NCI-H460 (cell line): ENCODE measurements at regions not wholly inside any gene's neighbourhood (a gene's known extent, or its start where the extent isn't known, plus 50 kb on each side); places are given as distances from the start of the nearest gene placed in this dataset.
"Not testable (repeated sequence)": the region's sequence is repeated elsewhere in the genome, so short reads cannot be mapped to it uniquely, and the experiment has no call there.

Experiments
- DNase-seq: peaks from one replicate; pipeline ENCODE4 v3.0.0-alpha.2; 2016; ENCODE audit warnings: low read depth; ENCODE audit errors: extremely low read depth
- small RNA-seq, 2 experiments: library from RNA; depleted of rRNA; stranded (forward); fragments of <200 nt; gene quantifications; one replicate each; pipeline ENCODE3, GENCODE V24; 2014

DNA sequence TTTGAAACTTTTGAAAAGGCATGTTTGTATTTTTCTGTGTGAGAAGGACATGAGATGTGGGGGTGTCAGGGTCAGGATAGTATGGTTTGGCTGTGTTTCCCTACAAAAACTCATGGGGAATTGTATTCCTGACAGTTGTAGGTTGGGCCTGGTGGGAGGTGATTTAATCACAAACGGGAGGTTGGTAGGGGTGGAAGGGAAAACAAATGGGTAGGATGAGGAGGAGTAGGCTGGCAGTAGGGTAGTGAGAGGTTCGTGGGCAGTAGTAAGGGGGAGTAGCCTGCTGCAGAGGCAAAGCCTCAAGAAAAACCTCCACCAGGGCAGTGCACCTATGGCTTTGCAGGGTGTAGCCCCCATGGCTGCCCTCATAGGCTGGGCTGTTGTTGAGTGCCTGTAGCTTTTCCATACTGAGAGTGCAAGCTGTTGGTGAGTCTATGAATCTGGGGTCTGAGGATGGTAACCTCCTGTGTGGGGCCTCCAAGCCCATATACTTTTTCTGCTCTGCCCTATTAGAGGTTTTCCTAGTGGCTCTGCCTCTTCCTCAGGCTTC is 587.7 kb downstream of the CWH43 start:
- not testable (repeated sequence) for DNase-seq

- not testable (repeated sequence) for DNase-seq
Observed at GRCh38 chr4:49575250-49575649, 589.2 kb downstream of the CWH43 start.

GRCh38 chr4:49578371-49578770 is 592.3 kb downstream of the CWH43 start:
- not testable (repeated sequence) for DNase-seq

DNA sequence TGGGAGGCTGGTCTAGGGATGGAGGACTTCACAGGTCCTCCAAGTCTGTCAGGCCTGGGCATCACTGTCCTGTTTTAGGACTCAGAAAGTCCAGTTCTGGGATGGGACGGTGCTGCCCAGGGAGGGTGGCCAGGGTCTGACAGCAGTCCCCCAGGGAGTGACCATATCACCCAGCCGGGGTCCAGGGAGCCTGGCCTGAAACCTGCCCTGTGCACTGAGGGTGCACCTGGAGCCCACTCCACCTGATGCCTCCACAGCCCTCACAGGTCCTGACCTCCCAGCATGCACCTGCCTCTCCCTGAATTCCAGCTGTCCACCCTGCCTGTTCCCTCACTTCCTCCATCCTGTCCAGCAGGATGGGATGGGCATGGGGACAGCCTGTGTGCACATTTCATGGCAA is 592.8 kb downstream of the CWH43 start:
- DNase-seq: not testable (repeated sequence)

- not testable (repeated sequence) for DNase-seq
Observed at GRCh38 chr4:49580166-49580565, 594.1 kb downstream of the CWH43 start.

DNA sequence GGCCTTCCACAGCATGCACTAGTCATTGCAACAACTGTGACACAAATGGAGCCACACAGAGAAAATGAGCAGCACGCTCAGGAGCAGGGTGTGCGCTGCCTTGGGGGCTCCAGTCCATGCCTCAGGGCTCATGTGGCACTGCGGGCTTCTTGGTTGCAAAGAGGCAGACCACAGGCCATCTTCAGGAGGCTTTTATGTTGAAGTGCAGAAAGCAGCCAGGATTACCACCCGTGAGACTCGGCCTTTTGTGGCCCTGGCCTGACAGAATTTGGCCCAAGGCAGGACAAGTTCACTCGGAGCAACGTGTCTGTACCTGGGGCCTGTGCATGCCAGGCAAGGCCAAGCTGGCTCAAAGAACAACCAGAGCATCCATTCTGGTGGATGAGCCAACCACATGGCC is 602.3 kb downstream of the CWH43 start:
- DNase-seq: not testable (repeated sequence)

- DNase-seq: not testable (repeated sequence)
Observed at GRCh38 chr4:49618436-49618835, 632.4 kb downstream of the CWH43 start.

DNA sequence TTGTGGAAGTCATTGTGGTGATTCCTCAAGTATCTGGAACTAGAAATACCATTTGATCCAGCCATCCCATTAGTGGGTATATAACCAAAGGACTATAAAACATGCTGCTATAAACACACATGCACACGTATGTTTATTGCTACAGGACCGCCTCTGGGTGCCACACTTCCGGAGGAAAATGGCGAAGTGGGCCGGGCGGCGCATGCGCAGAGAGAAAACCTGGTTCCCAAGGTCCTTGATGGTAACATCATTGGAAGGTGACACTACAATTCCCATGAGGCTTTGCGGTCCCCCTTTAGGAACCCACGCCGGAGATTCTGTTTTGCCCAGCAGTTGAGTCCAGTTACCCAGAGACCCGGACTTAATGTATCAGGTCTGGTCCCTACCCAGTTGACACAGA is 640.4 kb downstream of the CWH43 start:
- not testable (repeated sequence) for DNase-seq

Small RNA genes in the stretch of these regions (small RNA-seq; reads per million reads assigned to genes)
- 0 to 0.06 reads per million in 2 experiments for gene AC119751.2
- gene AC119751.6: 0 reads per million in 2 experiments
- 0 reads per million in 2 experiments for gene AC119751.7
- 0 reads per million in 2 experiments for gene AC119751.8
